HT-29 (cell line): ENCODE measurements at regions not wholly inside any gene's neighbourhood (a gene's known extent, or its start where the extent isn't known, plus 50 kb on each side); places are given as distances from the start of the nearest gene placed in this dataset.
A peak's percentile ranks its signal among the peaks of the same experiment; 100 is the strongest.
"Not testable (repeated sequence)": the region's sequence is repeated elsewhere in the genome, so short reads cannot be mapped to it uniquely, and the experiment has no call there.

Experiments
- DNase-seq: peaks from one replicate; pipeline ENCODE4 v3.0.0-alpha.2; 2015; ENCODE audit warnings: low spot score

DNA sequence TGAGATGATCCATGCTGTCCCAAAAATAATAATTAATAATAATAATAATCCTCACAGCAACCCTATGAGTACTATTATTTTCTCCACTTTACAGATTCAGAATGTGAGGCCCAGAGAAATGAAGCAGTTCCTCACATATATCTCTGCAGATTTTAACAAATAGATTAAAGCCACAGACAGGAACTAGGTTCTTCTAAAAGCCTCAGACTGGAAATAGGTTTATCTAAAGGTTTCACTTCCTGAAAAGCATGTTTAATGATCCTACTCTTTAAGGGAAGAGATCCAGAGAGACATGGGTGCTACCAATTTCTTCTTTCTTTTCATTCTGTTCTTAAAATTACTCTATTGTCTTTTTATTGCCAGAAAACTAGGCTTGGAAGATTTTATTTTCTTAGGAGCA, 1079.4 kb upstream of the COX7C start:
- DNase-seq, result no peak

DNA sequence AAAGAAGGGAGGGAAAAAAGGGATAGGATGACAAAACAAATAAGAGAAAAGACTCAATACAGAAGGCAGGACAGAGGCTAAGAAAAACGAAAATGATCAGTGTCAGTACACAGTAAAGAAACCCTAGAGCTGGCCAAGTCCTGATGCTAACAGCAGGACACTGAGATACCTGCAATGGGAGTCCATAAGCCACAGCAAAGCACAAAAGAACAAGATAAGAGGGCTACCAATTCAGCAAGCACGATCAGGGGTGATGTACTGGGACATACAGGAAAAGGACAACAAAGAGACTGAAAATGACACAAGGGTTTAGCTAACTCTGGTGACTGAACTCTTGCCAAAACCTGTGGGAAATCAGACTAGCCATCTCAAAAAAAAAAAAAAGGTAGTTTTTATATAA, 1072.6 kb upstream of the COX7C start:
- DNase-seq, result no peak

DNA sequence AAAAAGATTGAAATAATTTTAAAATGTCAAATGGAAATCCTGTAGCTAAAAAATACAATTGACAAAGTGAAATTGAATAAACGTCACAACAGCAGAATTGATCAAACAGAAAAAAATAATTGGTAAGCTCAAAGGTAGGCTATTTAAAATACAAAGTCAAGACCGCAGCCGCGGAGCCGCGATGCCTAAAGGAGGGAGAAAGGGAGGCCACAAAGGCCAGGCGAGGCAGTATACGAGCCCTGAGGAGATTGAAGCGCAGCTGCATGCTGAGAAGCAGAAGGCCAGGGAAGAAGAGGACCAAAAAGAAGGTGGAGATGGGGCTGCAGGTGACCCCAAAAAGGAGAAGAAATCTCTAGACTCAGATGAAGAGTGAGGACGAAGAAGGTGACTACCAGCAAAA, 1068.5 kb upstream of the COX7C start:
- no peak for DNase-seq

DNA sequence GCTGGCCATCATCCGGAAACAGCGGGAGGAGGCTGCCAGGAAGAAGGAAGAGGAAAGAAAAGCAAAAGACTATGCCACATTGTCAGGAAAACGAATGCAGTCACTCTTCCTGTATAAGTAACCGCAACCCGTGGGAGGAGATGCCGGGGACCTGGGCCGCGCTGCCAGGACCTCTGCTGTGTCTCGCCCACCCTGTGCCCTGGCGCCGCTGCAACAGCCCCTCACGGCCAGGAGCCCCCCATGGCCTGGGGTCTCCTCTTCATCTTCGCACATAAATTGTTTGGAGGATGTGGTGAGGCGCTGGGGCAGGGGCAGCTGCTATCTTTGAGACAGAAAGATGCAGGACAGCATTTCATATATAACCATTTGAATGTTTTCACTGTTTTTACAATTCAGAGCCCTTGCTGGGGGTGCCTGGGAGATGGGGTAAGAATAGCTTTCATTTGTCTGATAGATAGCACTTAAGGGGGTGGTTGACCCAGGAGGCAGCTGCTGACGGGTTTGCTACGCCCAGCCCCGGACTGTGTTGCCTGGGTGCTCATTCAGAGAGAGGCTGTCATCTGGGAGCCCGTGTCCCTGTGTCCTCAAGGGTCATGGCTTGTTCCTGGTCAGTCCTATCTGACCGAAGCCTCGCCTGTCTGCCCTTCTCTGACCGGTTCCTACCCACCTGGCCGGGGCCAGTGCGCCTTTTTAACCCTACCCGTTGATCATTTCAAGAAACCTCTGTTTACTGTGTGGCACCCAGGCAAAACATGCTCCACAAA, 1067.7 kb upstream of the COX7C start:
- no peak for DNase-seq

DNA sequence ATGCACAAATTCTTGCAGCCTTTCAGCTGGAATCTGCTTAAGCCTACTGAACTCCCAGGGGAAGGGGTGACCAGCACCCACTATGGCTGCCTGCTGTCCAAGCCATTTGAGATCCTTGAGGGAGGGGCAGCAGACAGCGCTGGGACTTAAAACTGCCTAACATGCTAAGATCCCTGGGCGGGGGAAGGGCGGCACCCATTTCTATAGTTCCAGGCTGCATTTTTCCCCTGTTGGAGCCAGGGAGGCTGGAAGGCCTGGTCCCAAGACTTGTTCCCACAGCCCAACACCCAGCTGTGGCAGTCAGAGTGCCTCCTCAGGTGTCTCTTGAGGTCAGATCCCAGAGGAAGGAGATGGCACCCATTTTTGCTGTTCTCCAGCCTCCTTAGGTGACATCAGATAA, 1061.3 kb upstream of the COX7C start:
- DNase-seq, result no peak

- no peak for DNase-seq
These were observed 1041.1 kb upstream of the COX7C start for GRCh38 chr5:85576666-85577065.

- DNase-seq, result peak; percentile 22
These were observed 1029.9 kb upstream of the COX7C start for GRCh38 chr5:85587806-85588205.

- DNase-seq, result not testable (repeated sequence)
These were observed 1029.5 kb upstream of the COX7C start for GRCh38 chr5:85588268-85588667.

GRCh38 chr5:85590764-85591163, 1027.0 kb upstream of the COX7C start:
- no peak for DNase-seq

- DNase-seq, result no peak
These were observed 1026.4 kb upstream of the COX7C start for GRCh38 chr5:85591311-85591710.

- DNase-seq, result no peak
These were observed 1014.9 kb upstream of the COX7C start for GRCh38 chr5:85602843-85603242.

DNA sequence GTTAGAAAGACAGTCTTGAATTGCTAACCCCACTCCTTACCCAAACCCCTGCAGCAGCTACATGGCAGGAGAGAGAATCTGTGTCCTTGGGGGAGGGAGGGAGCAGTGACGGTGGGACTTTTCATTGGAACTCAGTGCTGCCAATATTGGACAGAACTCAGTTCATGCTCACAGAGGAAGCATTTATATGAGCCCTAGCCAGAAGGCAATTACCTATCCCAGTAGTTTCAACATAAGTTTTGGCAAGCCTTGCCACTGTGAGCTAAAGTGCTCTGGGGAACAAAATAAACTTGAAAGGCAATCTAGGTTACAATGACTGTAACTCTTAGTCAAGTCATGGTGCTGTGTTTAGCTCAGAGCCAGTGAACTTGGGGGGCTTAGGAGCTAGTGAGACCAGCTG, 1013.4 kb upstream of the COX7C start:
- DNase-seq, result no peak

DNA sequence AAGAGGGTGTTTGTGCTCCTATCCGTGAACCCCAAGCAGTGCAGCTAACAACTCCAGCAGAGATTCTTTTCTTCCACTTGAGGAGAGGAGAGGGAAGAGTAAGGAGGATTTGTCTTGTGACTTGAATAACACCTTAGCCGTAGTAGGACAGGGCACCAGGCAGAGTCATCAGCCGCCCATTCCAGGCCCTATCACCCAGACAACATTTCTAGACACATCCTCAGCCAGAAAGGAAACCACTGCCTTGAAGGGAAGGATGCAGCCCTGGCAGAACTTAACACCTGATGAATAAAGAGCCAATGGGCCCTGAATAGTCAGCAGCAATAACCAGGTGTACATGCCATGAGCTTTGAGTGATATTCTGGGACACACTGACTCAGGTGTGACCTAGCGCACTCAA, 1013.0 kb upstream of the COX7C start:
- no peak for DNase-seq

DNA sequence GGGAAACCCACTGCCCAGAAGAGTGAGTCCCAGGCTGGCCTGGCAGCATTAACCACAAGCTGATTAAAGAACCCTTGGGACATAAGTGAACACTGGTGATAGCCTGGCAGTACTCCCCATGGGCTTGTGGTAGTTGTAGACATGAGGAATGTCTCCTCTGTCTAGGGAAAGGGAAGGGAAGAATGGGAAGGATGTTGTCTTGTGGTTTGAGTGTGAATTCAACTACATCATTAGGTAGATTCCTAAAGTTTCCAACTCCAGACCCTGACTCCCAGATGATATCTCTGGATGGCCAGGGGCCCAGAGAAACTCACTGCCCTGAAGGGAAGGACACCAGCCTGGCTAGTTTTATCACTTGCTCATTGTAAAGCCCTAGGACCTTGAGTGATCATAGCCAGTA, 1012.4 kb upstream of the COX7C start:
- DNase-seq, result no peak

DNA sequence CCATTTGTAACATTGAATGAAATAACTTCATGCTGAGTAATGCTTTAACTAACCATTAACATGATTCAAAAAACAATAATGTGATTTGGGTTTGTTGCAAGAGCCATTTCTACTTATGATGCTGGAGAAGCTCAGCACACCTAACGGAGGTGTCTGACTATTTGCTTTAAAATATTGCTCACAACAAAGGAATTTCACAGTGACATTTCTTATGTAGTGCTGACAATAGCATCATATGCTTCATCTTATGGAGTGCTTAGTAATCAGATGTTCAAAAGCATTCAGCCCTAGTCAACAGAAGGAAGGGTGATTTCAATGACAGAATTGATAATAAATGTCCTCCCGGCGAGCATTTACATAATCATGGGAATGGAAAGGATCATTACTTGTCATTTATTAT, 1003.3 kb upstream of the COX7C start:
- DNase-seq, result no peak

DNA sequence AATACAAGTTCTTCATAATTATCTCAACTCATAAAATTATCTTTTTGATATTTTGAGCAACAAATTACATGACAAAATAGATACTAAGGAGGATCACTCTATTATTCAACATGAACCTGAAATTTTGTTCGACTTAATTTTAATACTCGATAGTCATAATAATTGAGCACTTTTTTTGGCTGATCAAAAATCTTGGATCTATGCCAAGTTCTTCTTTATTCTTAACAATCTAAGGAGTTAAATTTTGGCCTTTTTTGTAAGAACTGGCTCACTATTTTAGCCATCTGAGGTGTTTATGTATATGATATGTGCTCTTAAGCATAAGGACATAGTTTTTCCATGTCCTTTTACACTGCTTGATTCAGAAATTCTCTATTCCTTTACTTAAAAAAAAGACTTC, 996.1 kb upstream of the COX7C start:
- DNase-seq, result no peak

DNA sequence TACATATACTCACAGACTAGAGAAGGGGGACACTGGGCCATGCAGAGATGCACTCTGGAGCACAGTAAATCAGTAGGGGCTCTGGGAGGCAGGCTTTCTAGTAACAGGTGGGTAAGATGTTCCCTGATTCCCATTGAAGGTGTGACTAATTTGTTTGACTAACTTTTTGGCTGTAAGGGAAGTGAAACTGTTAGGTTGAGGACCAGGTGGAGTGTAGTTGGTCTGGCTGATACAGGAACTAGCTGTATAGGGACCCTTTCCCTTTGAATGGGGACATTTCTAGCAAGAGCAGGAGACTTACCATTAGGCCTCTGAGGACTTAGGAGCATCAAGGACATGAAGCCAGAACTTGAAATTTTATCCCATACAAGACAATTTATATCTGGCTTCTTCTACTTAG, 989.6 kb upstream of the COX7C start:
- no peak for DNase-seq

DNA sequence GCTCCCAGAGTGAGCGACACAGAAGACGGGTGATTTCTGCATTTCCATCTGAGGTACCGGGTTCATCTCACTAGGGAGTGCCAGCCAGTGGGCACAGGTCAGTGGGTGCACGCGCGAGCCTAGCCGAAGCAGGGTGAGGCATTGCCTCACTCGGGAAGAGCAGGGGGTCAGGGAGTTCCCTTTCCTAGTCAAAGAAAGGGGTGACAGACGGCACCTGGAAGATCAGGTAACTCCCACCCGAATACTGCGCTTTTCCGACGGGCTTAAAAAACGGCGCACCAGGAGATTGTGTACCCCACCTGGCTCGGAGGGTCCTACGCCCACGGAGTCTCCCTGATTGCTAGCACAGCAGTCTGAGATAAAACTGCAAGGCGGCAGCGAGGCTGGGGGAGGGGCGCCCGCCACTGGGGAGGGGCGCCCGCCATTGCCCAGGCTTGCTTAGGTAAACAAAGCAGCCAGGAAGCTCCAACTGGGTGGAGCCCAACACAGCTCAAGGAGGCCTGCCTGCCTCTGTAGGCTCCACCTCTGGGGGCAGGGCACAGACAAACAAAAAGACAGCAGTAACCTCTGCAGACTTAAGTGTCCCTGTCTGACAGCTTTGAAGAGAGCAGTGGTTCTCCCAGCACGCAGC, 979.1 kb upstream of the COX7C start:
- DNase-seq, result not testable (repeated sequence)

- no peak for DNase-seq
These were observed 971.7 kb upstream of the COX7C start for GRCh38 chr5:85646036-85646435.

- no peak for DNase-seq
These were observed 971.1 kb upstream of the COX7C start for GRCh38 chr5:85646641-85647040.

- no peak for DNase-seq
These were observed 970.2 kb upstream of the COX7C start for GRCh38 chr5:85647349-85648127.

- DNase-seq, result no peak
These were observed 969.2 kb upstream of the COX7C start for GRCh38 chr5:85648495-85648894.

DNA sequence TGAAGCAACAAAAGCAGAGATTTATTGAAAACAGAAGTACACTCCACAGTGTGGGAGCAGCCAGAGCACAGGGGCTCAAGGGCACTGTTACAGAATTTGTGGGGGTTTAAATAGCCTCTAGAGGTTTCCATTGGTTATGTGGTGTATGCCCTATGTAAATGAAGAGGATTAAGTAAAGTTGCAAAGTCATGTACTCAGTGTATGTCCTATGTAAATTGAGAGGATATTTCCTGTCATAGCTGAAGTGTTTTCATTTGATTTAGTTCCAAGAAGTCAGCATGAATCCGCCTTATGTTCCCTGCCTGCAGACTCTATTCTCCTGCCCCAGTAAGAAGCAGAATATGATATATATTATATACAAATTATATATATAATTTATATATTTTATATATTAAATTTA, 966.0 kb upstream of the COX7C start:
- no peak for DNase-seq
